Trophoblast cell (in vitro differentiated cells and primary cell): ENCODE measurements at regions not wholly inside any gene's neighbourhood (a gene's known extent, or its start where the extent isn't known, plus 50 kb on each side); places are given as distances from the start of the nearest gene placed in this dataset.

Source experiments
- DNase-seq, 2 donors: peaks; one replicate each; pipeline ENCODE4 v3.0.0-alpha.2; 2016
- H2AFZ ChIP-seq: 2 replicates; pipeline ENCODE4 v1.6.1; 2013; ENCODE audit warnings: low read length, moderate library complexity, mild to moderate bottlenecking; ENCODE audit not compliant: insufficient read depth, poor library complexity
- H2AK5ac ChIP-seq: 2 replicates; pipeline ENCODE4 v1.6.1; 2013; ENCODE audit warnings: mild to moderate bottlenecking, low read length
- H2BK120ac ChIP-seq: 2 replicates; pipeline ENCODE4 v1.6.1; 2013; ENCODE audit warnings: low read length, mild to moderate bottlenecking, moderate library complexity; ENCODE audit not compliant: insufficient read depth, poor library complexity
- H2BK12ac ChIP-seq: 2 replicates; pipeline ENCODE4 v1.6.1; 2013; ENCODE audit warnings: mild to moderate bottlenecking, low read length, moderate library complexity
- H2BK5ac ChIP-seq: 2 replicates; pipeline ENCODE4 v1.6.1; 2013; ENCODE audit warnings: low read length, low read depth, moderate library complexity, mild to moderate bottlenecking; ENCODE audit not compliant: poor library complexity
- H3K14ac ChIP-seq: 2 replicates; pipeline ENCODE4 v1.6.1; 2013; ENCODE audit warnings: mild to moderate bottlenecking, low read length
- H3K18ac ChIP-seq: 2 replicates; pipeline ENCODE4 v1.6.1; 2013; ENCODE audit warnings: mild to moderate bottlenecking, low read length
- H3K23ac ChIP-seq: 2 replicates; pipeline ENCODE4 v1.6.1; 2013; ENCODE audit warnings: low read length
- H3K27ac ChIP-seq: 2 replicates; pipeline ENCODE4 v1.5.1; 2013; ENCODE audit warnings: low read depth, mild to moderate bottlenecking, inconsistent platforms, low read length, moderate library complexity
- H3K27me3 ChIP-seq: 2 replicates; pipeline ENCODE4 v1.6.1; 2013; ENCODE audit warnings: inconsistent platforms, mild to moderate bottlenecking, low read length, moderate library complexity; ENCODE audit not compliant: insufficient read depth
- H3K36me3 ChIP-seq, 2 experiments: 1 replicate in 1 of 2; 2 replicates in 1 of 2; pipeline ENCODE4 v1.6.1; 2013; ENCODE audit warnings: low read length in 2 of 2, mild to moderate bottlenecking in 2 of 2, moderate library complexity in 1 of 2; ENCODE audit not compliant: insufficient read depth in 2 of 2, control insufficient read depth in 1 of 2
- H3K4ac ChIP-seq: 2 replicates; pipeline ENCODE4 v1.6.1; 2013; ENCODE audit warnings: low read depth, mild to moderate bottlenecking, low read length, moderate library complexity
- H3K4me1 ChIP-seq, 2 experiments: 1 replicate in 1 of 2; 2 replicates in 1 of 2; pipeline ENCODE4 v1.6.1; 2013; ENCODE audit warnings: low read length in 2 of 2, mild to moderate bottlenecking in 2 of 2, moderate library complexity in 1 of 2; ENCODE audit not compliant: insufficient read depth in 2 of 2, control insufficient read depth in 1 of 2
- H3K4me2 ChIP-seq: 2 replicates; pipeline ENCODE4 v1.6.1; 2013; ENCODE audit warnings: inconsistent platforms, mild to moderate bottlenecking, low read length, moderate library complexity
- H3K4me3 ChIP-seq: 2 replicates; pipeline ENCODE4 v1.5.1; 2013; ENCODE audit warnings: mild to moderate bottlenecking, low read depth, low read length, inconsistent platforms
- H3K79me1 ChIP-seq: one replicate; pipeline ENCODE4 v1.6.1; 2013; ENCODE audit warnings: low read length
- H3K79me2 ChIP-seq: 2 replicates; pipeline ENCODE4 v1.6.1; 2013; ENCODE audit warnings: low read length, mild to moderate bottlenecking; ENCODE audit not compliant: control insufficient read depth, insufficient read depth, poor library complexity
- H3K9ac ChIP-seq: 2 replicates; pipeline ENCODE4 v1.6.1; 2013; ENCODE audit warnings: mild to moderate bottlenecking, low read length
- H3K9me3 ChIP-seq: 2 replicates; pipeline ENCODE4 v1.6.1; 2013; ENCODE audit warnings: low read depth, mild to moderate bottlenecking, control low read depth, inconsistent platforms, low read length; ENCODE audit not compliant: insufficient read depth
- H4K12ac ChIP-seq: 2 replicates; pipeline ENCODE4 v1.6.1; 2013; ENCODE audit warnings: low read depth, mild to moderate bottlenecking, low read length, moderate library complexity
- H4K8ac ChIP-seq: 2 replicates; pipeline ENCODE4 v1.6.1; 2013; ENCODE audit warnings: low read depth, mild to moderate bottlenecking, low read length, moderate library complexity
- H4K91ac ChIP-seq: one replicate; pipeline ENCODE4 v1.6.1; 2013; ENCODE audit warnings: low read depth, mild to moderate bottlenecking, low read length, moderate library complexity
- WGBS: extraction: QIAGEN DNeasy Blood & Tissue Kit; methylation state at CpG from one replicate; pipeline ENCODE4 v1.1.7; 2013; ENCODE audit warnings: missing lambda C conversion rate; ENCODE audit not compliant: insufficient read length, insufficient coverage; ENCODE audit errors: extremely low coverage; 5-methylcytosine and 5-hydroxymethylcytosine counted together

- Histone ChIP-seq H3K79me1 (no peaks in the 10 kb centered on the region), H3K23ac (no peak overlapping the region), H3K18ac (no peak overlapping the region), H4K8ac (no peak overlapping the region), H3K27ac (no peak overlapping the region), H3K4me2 (no peak overlapping the region), H2BK12ac (no peak overlapping the region), H4K91ac (no peak overlapping the region), H3K4me1 (no peaks in the 10 kb centered on the region), H2AK5ac (no peak overlapping the region), H3K9me3 (peaks cover 3% of the 10 kb centered on the region), H2BK120ac (no peak overlapping the region), H3K4ac (no peak overlapping the region), H3K9ac (no peak overlapping the region), H2AFZ (no peak overlapping the region), H3K4me3 (no peak overlapping the region), H3K14ac (no peak overlapping the region), H3K36me3 (no peaks in the 10 kb centered on the region), H4K12ac (no peak overlapping the region), H3K79me2 (no peaks in the 10 kb centered on the region), H2BK5ac (no peak overlapping the region), H3K27me3 (no peaks in the 10 kb centered on the region)
- DNase-seq = no peak
- no CpG with 5 or more reads among the region's 8 CpGs for WGBS
These were observed 212.3 kb upstream of the B3GAT1 start for GRCh38 chr11:134624166-134624920.

GRCh38 chr11:134623711-134624110 lies 211.7 kb upstream of the B3GAT1 start:
- Histone ChIP-seq H2BK12ac (no peak overlapping the region), H2BK120ac (no peak overlapping the region), H3K36me3 (no peaks in the 10 kb centered on the region), H3K27ac (no peak overlapping the region), H4K12ac (no peak overlapping the region), H2AK5ac (no peak overlapping the region), H3K4me3 (no peak overlapping the region), H3K14ac (no peak overlapping the region), H3K9me3 (peaks cover 3% of the 10 kb centered on the region), H2BK5ac (no peak overlapping the region), H4K91ac (no peak overlapping the region), H3K4me1 (no peaks in the 10 kb centered on the region), H3K4ac (no peak overlapping the region), H3K18ac (no peak overlapping the region), H3K27me3 (no peaks in the 10 kb centered on the region), H3K9ac (no peak overlapping the region), H2AFZ (no peak overlapping the region), H3K79me2 (no peaks in the 10 kb centered on the region), H3K4me2 (no peak overlapping the region), H4K8ac (no peak overlapping the region), H3K79me1 (no peaks in the 10 kb centered on the region), H3K23ac (no peak overlapping the region)
- no peak for DNase-seq
- no CpG with 5 or more reads among the region's 5 CpGs for WGBS

GRCh38 chr11:134622458-134622857 lies 210.4 kb upstream of the B3GAT1 start:
- Histone ChIP-seq H3K18ac (no peak overlapping the region), H2BK120ac (no peak overlapping the region), H3K27me3 (no peaks in the 10 kb centered on the region), H2AFZ (no peak overlapping the region), H4K91ac (no peak overlapping the region), H3K4me1 (no peaks in the 10 kb centered on the region), H3K4me2 (no peak overlapping the region), H3K27ac (no peak overlapping the region), H3K14ac (no peak overlapping the region), H3K4me3 (no peak overlapping the region), H3K4ac (no peak overlapping the region), H3K9me3 (peaks cover 3% of the 10 kb centered on the region), H3K79me1 (no peaks in the 10 kb centered on the region), H4K8ac (no peak overlapping the region), H2AK5ac (no peak overlapping the region), H3K23ac (no peak overlapping the region), H3K79me2 (no peaks in the 10 kb centered on the region), H3K36me3 (no peaks in the 10 kb centered on the region), H2BK5ac (no peak overlapping the region), H2BK12ac (no peak overlapping the region), H4K12ac (no peak overlapping the region), H3K9ac (no peak overlapping the region)
- no CpG with 5 or more reads among the region's 6 CpGs for WGBS
- no peak for DNase-seq

- Histone ChIP-seq H4K12ac (no peak overlapping the region), H4K91ac (no peak overlapping the region), H3K9ac (no peak overlapping the region), H3K4me1 (no peaks in the 10 kb centered on the region), H3K4me3 (no peak overlapping the region), H2BK5ac (no peak overlapping the region), H2AFZ (no peak overlapping the region), H3K23ac (no peak overlapping the region), H3K27ac (no peak overlapping the region), H2BK120ac (no peak overlapping the region), H2AK5ac (no peak overlapping the region), H3K79me1 (no peaks in the 10 kb centered on the region), H3K79me2 (no peaks in the 10 kb centered on the region), H3K14ac (no peak overlapping the region), H2BK12ac (no peak overlapping the region), H3K4me2 (no peak overlapping the region), H3K36me3 (no peaks in the 10 kb centered on the region), H3K27me3 (no peaks in the 10 kb centered on the region), H3K4ac (no peak overlapping the region), H4K8ac (no peak overlapping the region), H3K18ac (no peak overlapping the region), H3K9me3 (peaks cover 9% of the 10 kb centered on the region)
- WGBS = no CpG with 5 or more reads among the region's 9 CpGs
- DNase-seq = no peak
These were observed 205.3 kb upstream of the B3GAT1 start for GRCh38 chr11:134617360-134617759.
